NT2/D1 (cell line): ENCODE measurements at regions not wholly inside any gene's neighbourhood (a gene's known extent, or its start where the extent isn't known, plus 50 kb on each side); places are given as distances from the start of the nearest gene placed in this dataset.

Source experiments
- SUZ12 ChIP-seq: IDR thresholded peaks from 2 replicates; pipeline ENCODE4 v1.6.1; 2011; ENCODE audit not compliant: insufficient read length, insufficient read depth; ENCODE audit errors: extremely low read depth
- YY1 ChIP-seq: IDR thresholded peaks from 2 replicates; pipeline ENCODE4 v1.6.1; 2011; ENCODE audit not compliant: insufficient read length, insufficient read depth
- ZNF274 ChIP-seq: IDR thresholded peaks from 2 replicates; pipeline ENCODE4 v1.6.1; 2011; ENCODE audit warnings: mild to moderate bottlenecking, low read depth, low read length

DNA sequence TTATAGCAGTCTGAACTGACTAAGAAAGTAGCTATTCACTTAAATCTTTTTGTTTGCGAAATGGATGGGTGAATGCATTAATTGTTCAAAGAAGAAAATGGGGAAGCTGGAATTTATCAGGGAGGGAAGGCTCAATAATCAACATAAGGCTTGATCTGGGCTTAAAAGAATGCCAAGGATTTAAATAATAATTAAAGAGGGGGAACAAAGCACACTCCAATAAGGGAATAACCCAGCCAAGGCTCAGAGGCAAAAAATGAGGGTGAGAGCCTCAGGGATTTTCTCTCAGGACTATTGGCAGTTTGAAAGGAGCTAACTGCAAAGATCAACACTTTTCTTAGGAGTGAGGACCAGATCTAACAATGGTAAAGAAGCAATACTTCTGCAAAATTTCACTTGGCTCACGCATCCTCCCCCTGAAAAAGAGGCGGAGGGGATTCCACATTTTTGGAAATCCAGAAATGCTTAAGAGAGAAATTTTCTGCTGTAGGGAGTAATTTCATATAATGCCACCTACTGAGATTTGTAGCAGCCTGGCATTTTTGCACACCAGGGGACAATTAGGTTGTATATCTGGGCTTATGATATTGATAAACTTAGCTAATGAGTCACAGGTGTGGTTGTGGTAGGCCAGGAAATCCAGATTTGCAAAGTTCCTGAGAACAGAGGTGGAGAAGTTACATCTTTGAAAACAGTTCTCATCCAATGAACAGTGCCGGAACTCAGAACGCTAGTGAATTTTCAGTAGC is 405.1 kb downstream of the TUSC7 start:
- TF ChIP-seq YY1 (no peak), SUZ12 (no peak), ZNF274 (no peak)
